GF-D8 (cell line): ENCODE measurements at regions not wholly inside any gene's neighbourhood (a gene's known extent, or its start where the extent isn't known, plus 50 kb on each side); places are given as distances from the start of the nearest gene placed in this dataset.

Experiments used
- DNase-seq: peaks from one replicate; lab custom pipeline; 2025; lab: John Stamatoyannopoulos, UW

GRCh38 chr14:24693353-24693737, 59.4 kb upstream of the GZMB start:
- DNase-seq: peak; percentile 60

DNA sequence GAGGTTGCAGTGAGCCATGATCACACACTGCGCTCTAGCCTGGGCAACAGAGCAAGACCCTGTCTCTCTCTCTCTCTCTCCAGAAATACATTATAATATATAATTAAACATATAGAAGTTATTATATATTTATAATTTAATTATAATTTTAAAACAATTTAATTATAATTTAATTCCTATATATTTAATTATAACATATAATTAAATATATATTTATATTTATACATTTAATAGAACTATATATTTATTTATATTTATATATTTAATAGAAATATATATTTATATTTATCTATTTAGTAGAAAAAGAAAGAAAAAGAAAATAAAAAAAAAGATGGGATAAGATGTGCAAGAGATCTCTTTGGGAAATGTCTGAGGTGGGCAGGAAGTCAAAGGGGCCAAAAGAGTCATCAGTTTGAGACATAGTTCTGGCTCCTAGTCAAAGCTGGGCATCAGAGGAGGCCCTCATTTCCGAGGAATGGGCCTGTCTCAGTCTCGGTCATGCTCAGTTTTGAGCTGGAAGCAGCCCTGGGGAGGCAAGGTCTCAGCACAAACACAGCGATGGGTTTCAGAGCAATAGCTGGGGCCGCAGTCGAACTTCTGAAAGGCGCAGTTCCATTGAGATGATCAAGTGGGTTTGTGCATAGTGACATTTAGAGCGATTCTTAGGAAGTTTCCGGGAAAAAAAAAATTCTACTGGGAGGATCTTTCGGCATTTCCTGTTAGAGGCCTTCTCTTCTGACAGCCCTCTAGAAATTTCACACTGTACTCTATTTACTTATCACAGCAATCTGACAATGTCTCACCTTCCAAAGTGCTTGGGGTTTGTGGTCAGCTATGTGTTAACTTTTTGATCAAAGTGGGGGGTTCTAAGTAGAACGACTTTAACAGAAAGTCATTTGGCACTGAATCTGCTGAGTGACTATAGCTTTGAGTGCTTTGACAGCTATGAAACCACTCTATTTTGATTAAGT, 58.7 kb upstream of the GZMB start:
- peak; percentile 78 for DNase-seq

GRCh38 chr14:24690492-24690891, 56.5 kb upstream of the GZMB start:
- no peak for DNase-seq

- no peak for DNase-seq
Observed at GRCh38 chr14:24688030-24688658, 54.2 kb upstream of the GZMB start.
